SK-N-DZ (cell line): ENCODE measurements at regions not wholly inside any gene's neighbourhood (a gene's known extent, or its start where the extent isn't known, plus 50 kb on each side); places are given as distances from the start of the nearest gene placed in this dataset.
A peak's percentile ranks its signal among the peaks of the same experiment; 100 is the strongest.

Experiments used
- DNase-seq: peaks from one replicate; pipeline ENCODE4 v3.0.0-alpha.2; 2015; ENCODE audit warnings: low spot score

- DNase-seq: peak; percentile 32
Measured at GRCh38 chr6:80742481-80742880, 636.0 kb downstream of the BCKDHB start.

GRCh38 chr6:80733641-80734040 is 627.2 kb downstream of the BCKDHB start:
- no peak for DNase-seq

- DNase-seq: no peak
Measured at GRCh38 chr6:80728830-80729229, 622.4 kb downstream of the BCKDHB start.

- DNase-seq: no peak
Measured at GRCh38 chr6:80728101-80728750, 621.8 kb downstream of the BCKDHB start.

GRCh38 chr6:80725156-80725930 is 618.9 kb downstream of the BCKDHB start:
- DNase-seq: no peak

- no peak for DNase-seq
Measured at GRCh38 chr6:80720824-80721223, 614.4 kb downstream of the BCKDHB start.

GRCh38 chr6:80714513-80714912 is 608.0 kb downstream of the BCKDHB start:
- DNase-seq: no peak

- no peak for DNase-seq
Measured at GRCh38 chr6:80698459-80698858, 592.0 kb downstream of the BCKDHB start.

GRCh38 chr6:80696268-80696667 is 589.8 kb downstream of the BCKDHB start:
- no peak for DNase-seq

GRCh38 chr6:80690551-80691131 is 584.2 kb downstream of the BCKDHB start:
- no peak for DNase-seq

- no peak for DNase-seq
Measured at GRCh38 chr6:80689716-80690395, 583.4 kb downstream of the BCKDHB start.

- DNase-seq: no peak
Measured at GRCh38 chr6:80679992-80680391, 573.5 kb downstream of the BCKDHB start.

GRCh38 chr6:80676386-80676785 is 569.9 kb downstream of the BCKDHB start:
- no peak for DNase-seq

GRCh38 chr6:80674669-80675068 is 568.2 kb downstream of the BCKDHB start:
- no peak for DNase-seq

GRCh38 chr6:80673367-80673766 is 566.9 kb downstream of the BCKDHB start:
- DNase-seq: no peak

GRCh38 chr6:80667006-80667405 is 560.5 kb downstream of the BCKDHB start:
- DNase-seq: no peak

- no peak for DNase-seq
Measured at GRCh38 chr6:80658926-80659325, 552.5 kb downstream of the BCKDHB start.

GRCh38 chr6:80647156-80647555 is 540.7 kb downstream of the BCKDHB start:
- DNase-seq: no peak

- no peak for DNase-seq
Measured at GRCh38 chr6:80643881-80644280, 537.4 kb downstream of the BCKDHB start.

GRCh38 chr6:80642452-80642851 is 536.0 kb downstream of the BCKDHB start:
- DNase-seq: no peak

GRCh38 chr6:80641591-80641990 is 535.1 kb downstream of the BCKDHB start:
- no peak for DNase-seq

GRCh38 chr6:80640176-80640575 is 533.7 kb downstream of the BCKDHB start:
- no peak for DNase-seq
